ENCODE measurements at regions not wholly inside any gene's neighbourhood (a gene's known extent, or its start where the extent isn't known, plus 50 kb on each side); places are given as distances from the start of the nearest gene placed in this dataset.

GRCh38 chr10:44682507-44682906, 228.6 kb upstream of the TMEM72 start:
- TF ChIP-seq CTCF (IDR thresholded peaks at IDR 0.05; ENCODE audit: insufficient read depth, low read depth, low read length, missing control alignments) = no peak
- H3K4me3 ChIP-seq (ENCODE audit: low read length) = no peak overlapping the region
- no peak for DNase-seq (ENCODE audit: low read depth)

DNA sequence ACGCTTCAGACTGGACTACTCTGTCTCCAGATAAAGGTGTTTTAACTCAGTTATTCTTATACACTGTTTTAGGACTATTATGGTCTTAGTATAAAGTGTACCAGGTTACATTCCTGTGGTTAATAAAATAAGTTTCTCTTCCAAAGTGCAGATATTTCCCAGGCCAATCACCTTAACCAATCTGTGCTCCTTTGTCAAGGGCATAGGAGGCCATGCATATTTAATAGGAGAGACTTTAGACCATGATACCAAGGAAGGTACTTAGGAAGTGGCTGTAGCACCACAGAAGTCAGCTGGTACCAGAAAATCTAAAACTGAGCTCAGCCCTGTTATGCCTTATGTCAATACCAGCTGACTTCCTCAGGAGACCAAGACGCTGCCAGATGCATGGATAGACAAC, 226.5 kb upstream of the TMEM72 start:
- TF ChIP-seq CTCF (IDR thresholded peaks at IDR 0.05; ENCODE audit: insufficient read depth, low read depth, low read length, missing control alignments) = no peak
- H3K4me3 ChIP-seq (ENCODE audit: low read length) = no peak overlapping the region
- no peak for DNase-seq (ENCODE audit: low read depth)

GRCh38 chr10:44685220-44685619, 225.9 kb upstream of the TMEM72 start:
- no peak overlapping the region for H3K4me3 ChIP-seq (ENCODE audit: low read length)
- DNase-seq (ENCODE audit: low read depth) = no peak
- no peak for TF ChIP-seq CTCF (IDR thresholded peaks at IDR 0.05; ENCODE audit: insufficient read depth, low read depth, low read length, missing control alignments)

DNA sequence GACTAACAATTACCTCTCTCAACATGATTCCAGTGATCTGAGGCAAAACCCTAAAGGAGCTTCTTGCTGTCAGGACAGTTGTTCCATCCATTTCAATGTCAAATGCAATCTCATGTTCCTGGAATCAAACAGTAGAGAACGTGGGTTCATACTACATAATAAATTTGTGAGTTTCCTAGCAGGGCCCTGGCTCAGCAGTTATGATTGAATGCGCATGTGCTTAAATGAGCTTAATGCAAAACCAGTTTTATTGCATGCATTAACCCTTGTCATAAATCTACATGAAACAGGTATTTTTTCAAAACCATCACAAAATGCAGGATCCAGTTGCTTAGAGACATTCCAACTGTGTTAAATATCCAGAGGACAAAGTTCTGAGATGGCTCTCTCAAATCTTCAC, 225.4 kb upstream of the TMEM72 start:
- DNase-seq (ENCODE audit: low read depth) = no peak
- no peak overlapping the region for H3K4me3 ChIP-seq (ENCODE audit: low read length)
- no peak for TF ChIP-seq CTCF (IDR thresholded peaks at IDR 0.05; ENCODE audit: insufficient read depth, low read depth, low read length, missing control alignments)

- DNase-seq (ENCODE audit: low read depth) = peak; percentile 4
- peak; percentile 13 for TF ChIP-seq CTCF (IDR thresholded peaks at IDR 0.05; ENCODE audit: insufficient read depth, low read depth, low read length, missing control alignments)
- no peak overlapping the region for H3K4me3 ChIP-seq (ENCODE audit: low read length)
These were observed 221.8 kb upstream of the TMEM72 start for GRCh38 chr10:44689368-44689767.

- DNase-seq (ENCODE audit: low read depth) = no peak
- H3K4me3 ChIP-seq (ENCODE audit: low read length) = no peak overlapping the region
- TF ChIP-seq CTCF (IDR thresholded peaks at IDR 0.05; ENCODE audit: insufficient read depth, low read depth, low read length, missing control alignments) = no peak
These were observed 214.6 kb upstream of the TMEM72 start for GRCh38 chr10:44696496-44696895.

GRCh38 chr10:44697116-44697515, 214.0 kb upstream of the TMEM72 start:
- no peak for TF ChIP-seq CTCF (IDR thresholded peaks at IDR 0.05; ENCODE audit: insufficient read depth, low read depth, low read length, missing control alignments)
- H3K4me3 ChIP-seq (ENCODE audit: low read length) = no peak overlapping the region
- DNase-seq (ENCODE audit: low read depth) = no peak

Data from epithelial cell of esophagus (primary cell).